RCC 7860 (cell line): ENCODE measurements at regions not wholly inside any gene's neighbourhood (a gene's known extent, or its start where the extent isn't known, plus 50 kb on each side); places are given as distances from the start of the nearest gene placed in this dataset.

Experiments
- DNase-seq: peaks from one replicate; pipeline ENCODE4 v3.0.0-alpha.2; 2015; ENCODE audit warnings: low spot score
- FAIRE-seq: peaks from 2 replicates; lab custom pipeline; 2012; peaks lifted over from hg19 to GRCh38; lab: Jason Lieb, UNC

DNA sequence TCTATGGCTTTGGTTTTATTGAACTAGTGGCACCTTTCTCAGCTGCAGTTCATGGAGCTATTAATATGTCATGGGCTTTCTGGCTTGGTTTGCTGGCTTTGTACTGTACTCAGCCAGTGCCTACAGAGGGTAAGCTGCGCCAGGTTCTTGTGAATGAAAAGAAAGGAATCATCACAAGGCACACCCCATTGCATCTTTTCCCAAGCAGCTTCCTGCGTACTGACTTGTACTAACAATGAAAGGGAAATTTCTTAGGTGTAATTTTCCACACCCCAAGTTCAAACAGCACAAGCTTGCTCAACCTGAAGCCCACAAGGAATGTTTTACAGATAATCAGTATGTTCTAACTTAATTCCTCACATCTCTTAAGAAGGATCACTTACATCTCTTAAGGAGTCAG, 78.0 kb upstream of the TNFSF18 start:
- FAIRE-seq: no peak

DNA sequence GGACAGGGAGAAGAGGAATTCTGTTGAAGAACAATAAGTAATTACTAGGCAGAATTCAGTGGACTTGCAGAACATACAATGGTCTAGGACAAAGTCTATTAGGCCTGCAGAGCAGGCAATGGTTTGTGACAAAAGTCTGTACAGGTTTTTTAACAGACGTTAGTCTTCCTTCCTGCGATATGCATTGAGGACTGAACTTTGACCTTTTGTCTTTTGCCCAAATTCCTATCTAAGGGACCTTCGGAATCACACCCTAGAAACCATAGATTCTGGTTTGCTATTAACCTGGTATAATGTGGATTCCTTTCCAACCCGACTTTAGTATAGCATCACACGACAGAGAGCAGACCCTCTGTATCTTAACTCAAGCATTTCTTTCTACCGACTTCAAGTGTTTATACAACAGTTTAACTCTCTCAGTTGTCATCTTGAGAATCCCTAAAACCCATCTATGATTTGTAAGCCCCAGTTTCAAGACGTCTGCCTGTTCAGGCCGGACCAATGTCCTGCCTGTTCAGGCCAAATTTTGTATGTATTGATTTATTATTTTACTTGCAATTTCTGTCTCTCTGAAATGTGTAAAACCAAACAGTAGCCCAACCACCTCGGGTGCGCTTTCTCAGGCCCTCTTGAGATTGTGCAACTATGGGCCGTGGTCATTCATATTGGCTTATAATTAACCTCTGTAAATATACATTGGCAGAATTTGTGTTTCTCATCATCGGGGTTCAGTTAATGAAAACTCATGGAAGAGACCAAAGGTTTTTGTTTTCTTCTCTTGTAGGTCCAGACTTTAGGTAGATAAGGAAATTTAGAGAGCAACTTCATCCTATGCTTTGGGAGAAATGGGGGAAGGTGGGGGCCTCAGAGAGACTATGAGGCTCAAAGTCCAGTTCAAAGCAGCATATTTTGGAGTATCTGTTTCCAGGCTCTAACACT, 76.9 kb upstream of the TNFSF18 start:
- FAIRE-seq (no peak), DNase-seq (no peak)

More for the DNA sequence above, 78.0 kb upstream of the TNFSF18 start:
- DNase-seq: no peak

GRCh38 chr1:173126421-173126820, 75.7 kb upstream of the TNFSF18 start:
- FAIRE-seq: no peak
- no peak for DNase-seq

GRCh38 chr1:173122958-173123852, 72.5 kb upstream of the TNFSF18 start:
- FAIRE-seq: no peak
- peak; percentile 41 for DNase-seq

DNA sequence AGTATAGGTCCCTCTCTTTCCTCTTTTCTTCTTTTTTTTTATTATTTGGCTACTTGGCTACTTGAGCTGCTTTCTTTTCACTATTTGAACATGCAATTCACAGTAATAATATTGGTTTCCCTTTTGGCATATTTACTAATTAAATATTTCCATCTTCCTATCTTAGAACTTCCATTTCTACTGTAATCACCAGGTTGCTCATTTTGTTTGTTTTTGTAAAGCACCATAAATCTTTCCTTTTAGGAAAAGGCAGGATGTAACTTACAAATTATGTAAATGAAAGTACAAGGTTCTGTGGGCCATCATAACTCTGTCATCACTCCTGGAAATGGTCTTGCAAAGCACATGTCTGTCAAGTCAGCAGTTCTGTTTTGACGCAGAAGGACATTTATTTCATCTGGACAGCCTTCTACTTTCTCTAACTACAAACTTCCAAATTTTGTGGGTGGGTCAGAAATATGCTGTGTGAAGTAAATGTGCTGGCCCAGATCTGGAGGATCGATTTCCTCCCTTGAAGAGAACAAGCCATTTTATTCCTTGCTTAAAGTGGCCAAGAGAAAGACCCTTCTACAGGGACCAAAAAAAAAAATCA, 71.7 kb upstream of the TNFSF18 start:
- FAIRE-seq (no peak), DNase-seq (no peak)

GRCh38 chr1:173118404-173118803, 67.7 kb upstream of the TNFSF18 start:
- no peak for FAIRE-seq
- no peak for DNase-seq

GRCh38 chr1:173117761-173118160, 67.0 kb upstream of the TNFSF18 start:
- FAIRE-seq (no peak), DNase-seq (no peak)

DNA sequence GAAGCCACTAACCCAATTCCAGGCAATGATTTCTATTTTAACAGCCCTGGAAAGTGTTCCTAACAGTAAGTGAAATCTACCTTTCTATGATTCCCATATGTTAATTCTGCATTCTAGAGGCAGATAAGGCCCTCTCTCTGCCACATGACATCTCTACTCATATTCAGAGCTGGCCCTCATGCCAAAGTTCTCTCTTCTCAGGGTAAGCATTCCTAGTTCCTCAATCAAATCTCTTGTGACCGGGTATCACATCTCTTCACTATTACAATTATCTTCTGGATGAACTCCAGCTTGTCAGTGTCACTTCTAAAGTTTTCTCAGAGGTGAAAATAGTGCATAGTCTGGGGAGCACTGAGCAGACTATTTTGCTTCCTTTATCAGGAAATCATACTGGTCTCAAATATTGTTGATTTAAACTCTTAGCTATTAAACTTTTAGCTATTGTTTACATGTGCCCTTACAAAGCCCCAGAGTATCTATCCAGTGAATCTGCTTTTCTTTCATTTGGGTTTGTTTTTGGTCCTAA, 66.4 kb upstream of the TNFSF18 start:
- FAIRE-seq (no peak), DNase-seq (no peak)

DNA sequence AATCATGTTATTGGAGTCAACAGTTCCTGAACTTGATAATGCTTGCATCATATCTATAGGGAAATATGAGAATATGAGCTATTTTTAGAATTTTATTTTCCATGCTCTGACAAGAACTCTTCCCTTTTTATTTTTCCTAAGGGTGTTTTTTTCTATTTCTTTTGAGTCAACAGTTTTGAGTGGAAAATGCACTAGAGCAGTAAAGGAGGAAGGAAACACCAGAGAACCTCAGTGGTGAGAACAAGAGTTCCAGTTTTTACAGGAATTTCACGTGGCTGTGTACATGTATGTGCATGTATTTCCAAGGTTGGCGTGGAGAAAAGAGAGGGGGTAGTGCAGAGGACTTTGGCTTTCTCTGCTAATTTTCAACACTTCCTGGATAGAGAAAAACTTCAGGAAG, 63.6 kb upstream of the TNFSF18 start:
- FAIRE-seq (no peak), DNase-seq (no peak)

- peak; percentile 76 for DNase-seq
- peak; percentile 86 for FAIRE-seq
Measured at GRCh38 chr1:173113015-173113741, 62.4 kb upstream of the TNFSF18 start.

- DNase-seq (no peak), FAIRE-seq (no peak)
Measured at GRCh38 chr1:173112129-173112528, 61.4 kb upstream of the TNFSF18 start.

GRCh38 chr1:173107696-173108095, 57.0 kb upstream of the TNFSF18 start:
- no peak for FAIRE-seq
- DNase-seq: no peak

DNA sequence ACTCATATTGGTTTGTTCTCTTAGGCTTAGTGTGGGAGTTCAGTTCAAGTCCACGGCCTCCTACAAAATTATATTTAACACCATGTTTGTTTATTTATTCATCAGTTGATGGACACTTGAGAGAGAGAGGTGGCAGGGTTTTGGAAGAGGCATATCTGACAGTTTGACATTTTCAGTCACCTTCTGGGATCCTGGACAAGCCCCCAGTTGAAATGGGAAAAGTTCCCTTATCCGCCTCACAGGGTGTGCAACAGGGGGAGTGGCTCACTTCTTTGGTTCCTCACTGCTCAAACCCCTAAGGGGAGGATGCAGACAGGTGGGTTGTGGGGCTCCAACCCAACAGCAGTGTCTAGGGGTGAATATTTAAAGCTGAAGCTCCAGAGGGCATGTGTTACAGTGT, 52.3 kb upstream of the TNFSF18 start:
- no peak for FAIRE-seq
- DNase-seq: no peak

DNA sequence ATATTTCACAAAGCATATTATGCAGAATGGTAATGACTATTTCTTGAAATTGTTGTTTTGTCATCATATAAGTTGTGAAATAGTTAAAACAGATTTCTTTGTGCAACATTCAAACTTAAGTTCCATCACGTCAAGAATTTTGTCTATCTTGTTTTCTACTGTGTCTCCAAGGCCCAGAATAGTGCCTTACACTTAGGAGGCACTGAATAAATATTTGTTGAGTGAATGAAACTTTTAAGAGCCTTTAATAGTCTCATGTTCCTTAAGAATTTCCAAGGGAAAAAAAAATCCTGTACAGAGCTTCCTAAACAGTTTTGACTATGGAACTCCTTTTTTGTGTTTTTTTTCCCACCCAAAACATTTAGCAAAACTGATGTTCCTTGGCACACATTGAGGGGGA, 50.8 kb upstream of the TNFSF18 start:
- FAIRE-seq (no peak), DNase-seq (no peak)

GRCh38 chr1:173100476-173101107, 49.9 kb upstream of the TNFSF18 start:
- DNase-seq (no peak), FAIRE-seq (no peak)
